ENCODE measurements at regions not wholly inside any gene's neighbourhood (a gene's known extent, or its start where the extent isn't known, plus 50 kb on each side); places are given as distances from the start of the nearest gene placed in this dataset.

DNA sequence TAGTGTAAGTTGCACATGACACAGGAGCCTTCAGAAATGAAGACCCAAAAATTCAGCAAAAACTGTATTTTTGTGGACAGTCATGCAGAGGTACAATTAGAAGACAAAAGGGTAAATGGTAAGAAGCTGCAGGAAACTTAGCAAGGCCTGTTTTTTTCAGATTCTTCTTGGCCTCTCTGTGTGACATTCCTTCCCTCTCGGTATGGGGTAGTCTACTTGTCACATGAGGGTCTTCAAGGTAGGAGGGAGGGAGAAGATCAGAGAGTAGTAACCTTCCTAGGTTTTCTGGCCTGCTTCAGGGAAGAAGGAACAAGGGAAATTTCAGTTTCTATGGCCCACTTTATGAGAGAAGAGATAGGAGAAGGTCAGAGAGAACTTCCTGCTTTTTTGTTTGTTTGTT is 230.4 kb upstream of the PPP1R2C start:
- POLR2A ChIA-PET, result no interaction called here
- no peak for DNase-seq
- Mint-ChIP-seq H3K4me3 (no peak overlapping the region), H3K9me3 (ENCODE audit: insufficient read depth) (no peaks in the 10 kb centered on the region), H3K27ac (no peak overlapping the region), H3K4me1 (peaks cover 16% of the 10 kb centered on the region), H3K27me3 (no peaks in the 10 kb centered on the region)
- H3K79me2 ChIP-seq (ENCODE audit: control insufficient read depth, insufficient read depth, low read length), result no peaks in the 10 kb centered on the region
- no peaks in the 10 kb centered on the region for H3K36me3 ChIP-seq (replicated peaks in 1 of 2; ENCODE audit: control extremely low read depth in 1 of 2, control insufficient read depth in 1 of 2, extremely low read depth in 1 of 2, insufficient read depth in 2 of 2, low read length in 1 of 2)
- no peaks in the 10 kb centered on the region for H3K27me3 ChIP-seq (replicated peaks in 1 of 4; ENCODE audit: control extremely low read depth in 1 of 4, control insufficient read depth in 3 of 4, insufficient read depth in 4 of 4, low read length in 3 of 4)
- no peak overlapping the region for H2AFZ ChIP-seq (ENCODE audit: insufficient read depth, low read depth, low read length, poor library complexity, severe bottlenecking)
- ATAC-seq (ENCODE audit: low read depth), result no peak
- no CpG with 5 or more reads among the region's 1 CpG for WGBS (ENCODE audit: insufficient coverage)
- no peak overlapping the region for H3K4me3 ChIP-seq (ENCODE audit: control extremely low read depth in 1 of 5, extremely low read depth in 1 of 5, insufficient read depth in 1 of 5, low read depth in 2 of 5, low read length in 4 of 5)
- intact Hi-C loops (cut with micrococcal nuclease), result no loop called here
- TF ChIP-seq EZH2 (IDR thresholded peaks at IDR 0.05; ENCODE audit: borderline replicate concordance, insufficient read depth, low read depth, low read length, poor library complexity, severe bottlenecking), result no peak
- TF ChIP-seq, protein P1, sequence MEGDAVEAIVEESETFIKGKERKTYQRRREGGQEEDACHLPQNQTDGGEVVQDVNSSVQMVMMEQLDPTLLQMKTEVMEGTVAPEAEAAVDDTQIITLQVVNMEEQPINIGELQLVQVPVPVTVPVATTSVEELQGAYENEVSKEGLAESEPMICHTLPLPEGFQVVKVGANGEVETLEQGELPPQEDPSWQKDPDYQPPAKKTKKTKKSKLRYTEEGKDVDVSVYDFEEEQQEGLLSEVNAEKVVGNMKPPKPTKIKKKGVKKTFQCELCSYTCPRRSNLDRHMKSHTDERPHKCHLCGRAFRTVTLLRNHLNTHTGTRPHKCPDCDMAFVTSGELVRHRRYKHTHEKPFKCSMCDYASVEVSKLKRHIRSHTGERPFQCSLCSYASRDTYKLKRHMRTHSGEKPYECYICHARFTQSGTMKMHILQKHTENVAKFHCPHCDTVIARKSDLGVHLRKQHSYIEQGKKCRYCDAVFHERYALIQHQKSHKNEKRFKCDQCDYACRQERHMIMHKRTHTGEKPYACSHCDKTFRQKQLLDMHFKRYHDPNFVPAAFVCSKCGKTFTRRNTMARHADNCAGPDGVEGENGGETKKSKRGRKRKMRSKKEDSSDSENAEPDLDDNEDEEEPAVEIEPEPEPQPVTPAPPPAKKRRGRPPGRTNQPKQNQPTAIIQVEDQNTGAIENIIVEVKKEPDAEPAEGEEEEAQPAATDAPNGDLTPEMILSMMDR (IDR thresholded peaks at IDR 0.05), result no peak
- H4K20me1 ChIP-seq (ENCODE audit: control insufficient read depth, insufficient read depth, low read length, poor library complexity, severe bottlenecking), result no peaks in the 10 kb centered on the region
- no peaks in the 10 kb centered on the region for H3K9me3 ChIP-seq (ENCODE audit: control extremely low read depth in 1 of 3, control insufficient read depth in 2 of 3, insufficient read depth in 1 of 3, low read length in 2 of 3)
- no peak overlapping the region for H3K9ac ChIP-seq (ENCODE audit: low read length)
- CTCF ChIA-PET, result no interaction called here
- no peak overlapping the region for H3K4me2 ChIP-seq (replicated peaks; ENCODE audit: low read depth, low read length, poor library complexity, severe bottlenecking)
- H3K27ac ChIP-seq (ENCODE audit: low read length in 2 of 2), result no peak overlapping the region
- peaks cover 6% of the 10 kb centered on the region in 2 donors for H3K4me1 ChIP-seq (ENCODE audit: control insufficient read depth in 2 of 2, insufficient read depth in 2 of 2, low read length in 2 of 2)

DNA sequence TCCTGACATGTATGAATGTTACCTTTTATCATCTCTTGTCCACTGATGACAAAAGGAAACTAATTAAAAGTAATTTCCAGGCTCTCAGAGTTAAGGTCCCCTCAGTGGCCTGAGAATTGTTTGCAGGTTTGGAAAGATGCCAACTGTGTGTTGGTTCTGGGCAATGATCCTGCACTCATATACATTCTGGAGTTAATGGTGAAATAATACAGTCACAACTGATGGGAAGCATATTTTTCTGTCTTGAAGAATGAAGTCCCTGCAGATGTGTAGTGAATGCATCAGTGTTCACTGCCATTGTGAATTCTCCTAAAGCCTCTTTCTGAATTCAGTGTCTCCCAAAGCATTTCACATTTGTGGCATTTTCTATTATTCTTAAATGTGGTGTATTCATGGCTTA is 238.1 kb upstream of the PPP1R2C start:
- Mint-ChIP-seq H3K4me1 (peaks cover 14% of the 10 kb centered on the region), H3K9me3 (ENCODE audit: insufficient read depth) (no peaks in the 10 kb centered on the region), H3K27me3 (no peaks in the 10 kb centered on the region), H3K4me3 (no peak overlapping the region), H3K27ac (no peak overlapping the region)
- H3K4me2 ChIP-seq (replicated peaks; ENCODE audit: low read depth, low read length, poor library complexity, severe bottlenecking), result no peak overlapping the region
- DNase-seq, result no peak
- no peak overlapping the region for H3K4me3 ChIP-seq (ENCODE audit: control extremely low read depth in 1 of 5, extremely low read depth in 1 of 5, insufficient read depth in 1 of 5, low read depth in 2 of 5, low read length in 4 of 5)
- H3K27me3 ChIP-seq (replicated peaks in 1 of 4; ENCODE audit: control extremely low read depth in 1 of 4, control insufficient read depth in 3 of 4, insufficient read depth in 4 of 4, low read length in 3 of 4), result no peaks in the 10 kb centered on the region
- TF ChIP-seq EZH2 (IDR thresholded peaks at IDR 0.05; ENCODE audit: borderline replicate concordance, insufficient read depth, low read depth, low read length, poor library complexity, severe bottlenecking), result no peak
- TF ChIP-seq, protein P1 (IDR thresholded peaks at IDR 0.05), result no peak
- H4K20me1 ChIP-seq (ENCODE audit: control insufficient read depth, insufficient read depth, low read length, poor library complexity, severe bottlenecking), result no peaks in the 10 kb centered on the region
- no peak overlapping the region for H3K9ac ChIP-seq (ENCODE audit: low read length)
- intact Hi-C loops (cut with micrococcal nuclease), result no loop called here
- no peak for ATAC-seq (ENCODE audit: low read depth)
- no peaks in the 10 kb centered on the region for H3K36me3 ChIP-seq (replicated peaks in 1 of 2; ENCODE audit: control extremely low read depth in 1 of 2, control insufficient read depth in 1 of 2, extremely low read depth in 1 of 2, insufficient read depth in 2 of 2, low read length in 1 of 2)
- peaks cover 0 to 7% of the 10 kb centered on the region in 2 donors for H3K4me1 ChIP-seq (ENCODE audit: control insufficient read depth in 2 of 2, insufficient read depth in 2 of 2, low read length in 2 of 2)
- ChIA-PET POLR2A (no interaction called here), CTCF (no interaction called here)
- H3K79me2 ChIP-seq (ENCODE audit: control insufficient read depth, insufficient read depth, low read length), result no peaks in the 10 kb centered on the region
- no peak overlapping the region for H2AFZ ChIP-seq (ENCODE audit: insufficient read depth, low read depth, low read length, poor library complexity, severe bottlenecking)
- no peak overlapping the region for H3K27ac ChIP-seq (ENCODE audit: low read length in 2 of 2)
- H3K9me3 ChIP-seq (ENCODE audit: control extremely low read depth in 1 of 3, control insufficient read depth in 2 of 3, insufficient read depth in 1 of 3, low read length in 2 of 3), result no peaks in the 10 kb centered on the region

All from B cell (primary cell).